Right cardiac atrium (tissue), 5 donors: ENCODE measurements at regions not wholly inside any gene's neighbourhood (a gene's known extent, or its start where the extent isn't known, plus 50 kb on each side); places are given as distances from the start of the nearest gene placed in this dataset.

Source experiments
- ATAC-seq, 2 donors: fragments of 200-7000 bp; cut with Tn5 transposase; one replicate each; pipeline versions ENCODE4 v1.8.0 to v1.9.1; 2020; ENCODE audit warnings: moderate library complexity in 2 of 2, mild to moderate bottlenecking in 1 of 2
- DNase-seq, 3 donors: peaks; one replicate each; pipeline ENCODE4 v3.0.0-alpha.2; 2020
- H3K27ac ChIP-seq: one replicate; pipeline ENCODE4 v1.5.1; 2013; ENCODE audit warnings: mild to moderate bottlenecking, low read length, control low read depth, moderate library complexity
- H3K27me3 ChIP-seq: one replicate; pipeline ENCODE4 v1.6.1; 2013; ENCODE audit not compliant: control insufficient read depth, insufficient read depth
- H3K4me1 ChIP-seq: one replicate; pipeline ENCODE4 v1.6.1; 2013; ENCODE audit warnings: low read length; ENCODE audit not compliant: control insufficient read depth, insufficient read depth
- H3K4me3 ChIP-seq: one replicate; pipeline ENCODE4 v1.5.1; 2013; ENCODE audit warnings: low read length, control low read depth
- H3K9me3 ChIP-seq: one replicate; pipeline ENCODE4 v1.6.1; 2013; ENCODE audit warnings: low read length; ENCODE audit not compliant: control insufficient read depth
- WGBS: extraction: QIAGEN DNeasy Blood & Tissue Kit; methylation state at CpG from one replicate; pipeline ENCODE4 v1.1.7; 2013; 5-methylcytosine and 5-hydroxymethylcytosine counted together
- intact Hi-C, 4 donors: fragments of 100-400 bp; cut with DNase I; formaldehyde crosslinking; loops; one replicate each; pipeline versions ENCODE4 v1.11.0 to v1.14.0; 2022 to 2023
- donor health status: healthy with polysubstance abuse.
- donor health status: DM: no; HTN: yes; CAD: no.
- donor health status: DM: no; HTN: no; CAD: no.
- donor health status: DM: no; HTN: yes; CAD: no; lungs with severe emphysema.
- donor health status: DM: yes; HTN: yes; CAD: no.

DNA sequence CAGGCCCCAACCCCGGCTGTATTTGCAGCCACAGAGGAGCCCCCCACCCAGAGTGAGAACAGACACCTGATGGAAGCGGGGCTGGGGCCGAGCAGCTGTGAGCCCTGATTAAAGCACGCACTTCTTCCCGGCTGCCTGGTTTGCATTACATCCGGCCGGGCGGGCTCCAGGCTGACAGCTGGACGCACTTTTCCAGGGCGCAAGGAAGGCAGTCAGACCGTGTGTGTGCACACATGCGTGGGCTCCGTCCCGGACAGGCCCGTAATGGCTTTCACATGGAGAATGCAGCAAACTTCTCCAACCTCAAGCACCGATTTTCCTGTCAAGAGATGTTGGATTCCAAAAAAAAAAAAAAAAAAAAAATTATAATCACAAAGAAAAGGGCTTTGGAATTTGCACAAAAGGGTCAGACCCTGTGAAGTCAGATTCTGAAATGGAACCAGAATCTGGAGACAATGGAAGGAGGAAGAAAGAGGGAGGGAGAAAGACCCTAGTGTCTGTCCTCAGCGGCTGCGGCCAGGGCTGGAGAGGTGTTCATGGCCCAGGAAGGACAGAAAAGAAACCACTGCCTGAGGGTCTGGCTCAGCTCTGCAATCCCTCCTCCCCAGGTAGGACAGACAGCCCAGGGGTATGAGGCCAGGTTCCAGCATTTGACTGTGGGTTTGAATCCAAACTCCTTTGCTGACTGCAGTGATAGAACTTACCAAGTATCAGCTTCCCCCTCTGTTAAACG lies 365.5 kb downstream of the MN1 start:
- Histone ChIP-seq H3K9me3 (peaks cover 4% of the 10 kb centered on the region), H3K4me3 (no peak overlapping the region), H3K4me1 (peaks cover 2% of the 10 kb centered on the region), H3K27ac (no peak overlapping the region), H3K27me3 (no peaks in the 10 kb centered on the region)
- intact Hi-C loops: no loop called here
- DNase-seq (peak; percentile 67 to 89 (median 85)), ATAC-seq (peak; percentile 73 to 76)
- 29% methylated on average over 19 of the region's 19 CpGs for WGBS

DNA sequence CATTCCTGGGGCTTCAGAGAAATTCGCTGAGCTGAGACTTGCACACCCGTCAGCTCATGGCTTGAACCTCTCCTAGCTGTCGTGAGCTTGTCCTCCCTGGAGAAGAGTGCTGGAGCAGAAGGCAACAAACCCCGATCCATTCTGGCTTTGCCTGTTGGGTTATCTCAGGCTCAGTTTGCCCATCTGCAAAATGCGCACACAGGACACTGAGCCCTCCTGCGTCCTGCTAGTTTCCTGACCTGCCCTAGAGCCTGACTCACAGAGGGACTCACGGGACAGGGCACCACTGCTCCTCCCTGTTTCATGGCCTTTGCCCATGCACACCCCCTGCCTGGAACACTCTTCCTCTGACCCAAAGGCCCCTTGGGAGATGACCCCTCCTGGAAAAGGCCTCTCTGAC lies 365.0 kb downstream of the MN1 start:
- no peak for ATAC-seq
- H3K27me3 ChIP-seq: no peaks in the 10 kb centered on the region
- peaks cover 2% of the 10 kb centered on the region for H3K4me1 ChIP-seq
- WGBS: 72% methylated on average over 7 of the region's 7 CpGs
- peaks cover 4% of the 10 kb centered on the region for H3K9me3 ChIP-seq
- H3K27ac ChIP-seq: no peak overlapping the region
- intact Hi-C loops: no loop called here
- H3K4me3 ChIP-seq: no peak overlapping the region
- DNase-seq: no peak

DNA sequence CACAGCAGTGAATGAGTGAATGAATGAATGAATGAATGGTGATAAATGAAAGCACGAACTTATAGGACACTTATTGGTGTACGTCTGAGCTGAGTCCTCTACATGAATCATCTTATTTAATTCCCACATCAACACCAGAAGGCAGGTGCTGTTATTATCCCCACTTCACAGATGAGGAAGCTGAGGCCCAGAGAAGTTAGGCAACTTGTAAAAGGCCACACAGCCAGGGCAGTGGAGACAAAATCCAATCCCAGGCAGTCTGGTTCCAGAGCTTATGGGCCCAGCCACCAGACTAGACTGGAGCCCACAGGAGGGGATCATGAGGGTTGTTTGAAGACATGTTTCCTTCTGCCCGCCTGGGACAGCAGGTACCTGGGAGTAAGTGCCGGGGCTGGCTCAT lies 364.0 kb downstream of the MN1 start:
- Histone ChIP-seq H3K4me3 (no peak overlapping the region), H3K4me1 (peaks cover 2% of the 10 kb centered on the region), H3K9me3 (no peaks in the 10 kb centered on the region), H3K27ac (no peak overlapping the region), H3K27me3 (no peaks in the 10 kb centered on the region)
- DNase-seq (no peak), ATAC-seq (no peak)
- intact Hi-C loops: no loop called here
- WGBS: 92% methylated on average over 4 of the region's 4 CpGs

- DNase-seq (peak; percentile 56 to 88 (median 79)), ATAC-seq (peak; percentile 10 to 38)
- 18% methylated on average over 22 of the region's 22 CpGs for WGBS
- H3K9me3 ChIP-seq: no peaks in the 10 kb centered on the region
- peaks cover 2% of the 10 kb centered on the region for H3K4me1 ChIP-seq
- no peak overlapping the region for H3K4me3 ChIP-seq
- H3K27ac ChIP-seq: no peak overlapping the region
- no peaks in the 10 kb centered on the region for H3K27me3 ChIP-seq
- intact Hi-C loops: no loop called here
These were observed 363.1 kb downstream of the MN1 start for GRCh38 chr22:27438271-27438980.

GRCh38 chr22:27439131-27439530 lies 362.4 kb downstream of the MN1 start:
- Histone ChIP-seq H3K27ac (no peak overlapping the region), H3K27me3 (no peaks in the 10 kb centered on the region), H3K4me1 (peaks cover 2% of the 10 kb centered on the region), H3K4me3 (no peak overlapping the region), H3K9me3 (no peaks in the 10 kb centered on the region)
- no peak for ATAC-seq
- 53% methylated on average over 4 of the region's 4 CpGs for WGBS
- DNase-seq: no peak
- intact Hi-C loops: no loop called here

DNA sequence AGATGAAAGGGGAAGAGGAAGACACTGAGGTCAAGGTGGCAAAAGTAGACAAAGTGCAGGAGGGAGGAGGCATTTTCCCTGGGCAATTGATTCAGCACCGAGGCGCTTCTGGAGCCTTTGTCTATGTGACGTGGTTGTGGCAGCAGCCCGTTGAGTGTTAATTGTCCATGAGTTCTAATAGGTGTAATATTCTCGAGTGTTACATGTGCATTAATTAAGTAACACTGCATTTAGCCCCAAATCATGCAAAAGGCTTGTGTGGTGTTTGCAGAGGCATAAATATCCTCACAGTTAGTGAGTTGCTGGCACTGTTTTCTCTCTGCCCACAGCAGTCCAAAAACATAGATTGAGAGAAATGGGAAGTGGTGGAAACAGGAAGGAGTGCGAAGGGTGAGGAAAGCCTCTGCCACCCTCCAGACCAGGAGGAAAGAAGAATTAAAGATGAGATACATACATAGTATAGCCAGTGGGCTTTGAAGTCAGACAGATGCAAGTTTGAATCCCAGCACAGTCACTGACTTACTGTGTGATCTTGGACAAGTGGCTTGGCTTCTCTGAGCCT lies 361.2 kb downstream of the MN1 start:
- intact Hi-C loops: no loop called here
- WGBS: 60% methylated on average over 6 of the region's 6 CpGs
- Histone ChIP-seq H3K4me1 (peaks cover 2% of the 10 kb centered on the region), H3K27me3 (no peaks in the 10 kb centered on the region), H3K9me3 (no peaks in the 10 kb centered on the region), H3K4me3 (no peak overlapping the region), H3K27ac (no peak overlapping the region)
- DNase-seq (no peak), ATAC-seq (no peak)

- Histone ChIP-seq H3K9me3 (no peaks in the 10 kb centered on the region), H3K27ac (no peak overlapping the region), H3K27me3 (no peaks in the 10 kb centered on the region), H3K4me3 (no peak overlapping the region), H3K4me1 (peaks cover 2% of the 10 kb centered on the region)
- intact Hi-C loops: no loop called here
- DNase-seq (no peak), ATAC-seq (no peak)
- 74% methylated on average over 22 of the region's 22 CpGs for WGBS
These were observed 359.7 kb downstream of the MN1 start for GRCh38 chr22:27441706-27442475.

GRCh38 chr22:27443306-27443705 lies 358.2 kb downstream of the MN1 start:
- H3K4me1 ChIP-seq: no peaks in the 10 kb centered on the region
- WGBS: 57% methylated on average over 7 of the region's 7 CpGs
- ATAC-seq (peak; percentile 45 to 82), DNase-seq (peak in 2 of 3 donors; percentile 79 to 85)
- no peak overlapping the region for H3K4me3 ChIP-seq
- H3K9me3 ChIP-seq: no peaks in the 10 kb centered on the region
- H3K27ac ChIP-seq: no peak overlapping the region
- H3K27me3 ChIP-seq: no peaks in the 10 kb centered on the region
- intact Hi-C loops: no loop called here

- intact Hi-C loops: no loop called here
- H3K4me3 ChIP-seq: no peak overlapping the region
- H3K9me3 ChIP-seq: no peaks in the 10 kb centered on the region
- WGBS: 49% methylated on average over 10 of the region's 10 CpGs
- H3K27ac ChIP-seq: no peak overlapping the region
- no peaks in the 10 kb centered on the region for H3K27me3 ChIP-seq
- DNase-seq: peak in 1 of 3 donors; percentile 55
- no peaks in the 10 kb centered on the region for H3K4me1 ChIP-seq
- ATAC-seq: peak in 1 of 2 donors; percentile 17
These were observed 355.7 kb downstream of the MN1 start for GRCh38 chr22:27445881-27446280.

DNA sequence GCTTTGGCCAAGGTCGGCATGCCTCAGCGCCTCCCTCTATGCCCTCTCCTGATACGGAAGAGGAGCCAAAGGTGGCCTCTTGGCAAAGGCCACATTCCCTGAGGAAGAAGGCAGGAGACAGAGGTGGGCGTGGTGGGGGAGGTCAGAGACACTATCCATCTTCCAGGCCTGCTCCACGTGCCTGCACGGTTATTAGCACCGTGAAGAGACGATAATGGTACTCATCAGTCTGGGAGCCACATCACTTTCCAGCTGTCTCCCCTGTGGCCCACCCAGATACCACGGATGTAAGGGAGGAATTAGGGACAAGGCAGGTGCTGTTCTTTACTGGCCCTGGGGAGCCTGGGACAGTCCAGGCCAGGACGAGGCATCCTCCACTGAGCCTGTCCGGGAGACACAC lies 354.3 kb downstream of the MN1 start:
- no peak for DNase-seq
- intact Hi-C loops: no loop called here
- ATAC-seq: no peak
- Histone ChIP-seq H3K4me1 (no peaks in the 10 kb centered on the region), H3K27me3 (no peaks in the 10 kb centered on the region), H3K9me3 (no peaks in the 10 kb centered on the region), H3K4me3 (no peak overlapping the region), H3K27ac (no peak overlapping the region)
- WGBS: 79% methylated on average over 11 of the region's 11 CpGs

DNA sequence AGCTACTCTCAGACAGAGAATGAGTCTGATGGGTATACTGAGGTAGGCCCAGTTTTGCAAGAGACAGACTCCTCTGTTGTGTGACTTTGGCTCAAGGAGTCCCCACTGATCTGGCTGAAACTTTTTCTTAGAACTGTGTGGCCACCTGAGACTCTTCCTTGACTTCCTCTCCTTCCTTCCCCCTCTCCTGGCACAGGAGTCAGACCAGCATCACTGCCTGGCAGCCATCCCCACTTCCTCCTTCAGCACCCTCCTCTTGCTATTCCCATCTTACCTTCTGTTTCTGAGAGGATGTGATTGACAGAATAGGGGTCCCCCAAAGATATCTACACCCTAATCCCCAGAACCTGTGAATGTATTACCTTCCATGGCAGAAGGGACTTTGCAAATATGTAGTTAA lies 351.1 kb downstream of the MN1 start:
- intact Hi-C loops: no loop called here
- H3K4me1 ChIP-seq: no peaks in the 10 kb centered on the region
- no peaks in the 10 kb centered on the region for H3K27me3 ChIP-seq
- H3K9me3 ChIP-seq: no peaks in the 10 kb centered on the region
- ATAC-seq (no peak), DNase-seq (no peak)
- H3K27ac ChIP-seq: no peak overlapping the region
- H3K4me3 ChIP-seq: no peak overlapping the region
